ENCODE measurements at regions not wholly inside any gene's neighbourhood (a gene's known extent, or its start where the extent isn't known, plus 50 kb on each side); places are given as distances from the start of the nearest gene placed in this dataset.

DNA sequence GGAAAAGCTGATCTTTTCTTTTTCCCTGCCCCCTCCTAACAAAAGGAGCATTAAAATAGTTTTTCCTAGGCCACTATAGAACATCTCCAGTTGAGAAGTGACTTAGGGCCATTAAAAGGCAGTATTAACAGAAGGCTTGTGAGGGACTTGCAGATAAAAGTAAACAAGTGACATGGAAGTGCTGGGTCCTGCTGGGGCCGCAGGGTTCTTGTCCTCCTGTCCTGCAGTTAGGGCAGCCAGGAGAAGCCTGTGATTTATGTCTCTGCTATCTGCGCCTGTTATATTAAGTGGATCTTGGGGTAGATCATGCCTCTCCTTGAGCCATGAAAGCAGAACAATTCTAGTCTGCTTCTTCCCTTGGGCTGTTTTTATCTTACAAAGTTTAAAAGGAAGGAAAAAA is 271.4 kb upstream of the C11orf87 start:
- POLR2A ChIA-PET, result no interaction called here
- peaks cover 0 to 15% (median 0%) of the 10 kb centered on the region in 5 donors for H3K27me3 Mint-ChIP-seq
- no peaks in the 10 kb centered on the region for H3K4me1 Mint-ChIP-seq
- no peaks in the 10 kb centered on the region for H3K36me3 Mint-ChIP-seq
- DNase-seq (no peak), ATAC-seq (no peak)
- no peak overlapping the region for H3K27ac Mint-ChIP-seq
- peaks cover 0 to 7% (median 0%) of the 10 kb centered on the region in 9 donors for H3K9me3 Mint-ChIP-seq
- H3K4me3 Mint-ChIP-seq, result no peak overlapping the region

- no peak for DNase-seq
- ATAC-seq, result no peak
- Mint-ChIP-seq H3K4me1 (no peaks in the 10 kb centered on the region), H3K27me3 (peaks cover 0 to 8% (median 0%) of the 10 kb centered on the region in 5 donors), H3K4me3 (no peak overlapping the region), H3K36me3 (no peaks in the 10 kb centered on the region), H3K27ac (no peak overlapping the region), H3K9me3 (peaks cover 0 to 20% (median 8%) of the 10 kb centered on the region in 9 donors)
- POLR2A ChIA-PET, result no interaction called here
Measured at GRCh38 chr11:109153836-109154235, 268.2 kb upstream of the C11orf87 start.

DNA sequence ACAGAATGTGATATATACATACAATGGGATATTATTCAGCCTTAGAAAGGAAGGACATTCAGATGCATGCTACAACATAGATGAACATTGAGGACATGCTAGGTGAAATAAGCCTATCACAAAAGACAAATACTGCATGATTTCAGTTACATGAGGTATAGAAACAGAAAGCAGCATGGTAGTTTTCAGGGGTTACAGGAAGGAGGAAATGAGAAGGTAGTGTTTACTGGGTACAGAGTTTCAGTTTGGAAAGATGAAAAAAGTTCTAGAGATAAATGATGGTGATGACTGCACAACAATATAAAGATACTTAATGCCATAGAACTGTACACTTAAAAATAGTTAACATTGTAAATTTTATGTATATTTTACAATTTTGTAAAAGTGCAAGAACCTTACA is 266.7 kb upstream of the C11orf87 start:
- Mint-ChIP-seq H3K27me3 (peaks cover 0 to 8% (median 0%) of the 10 kb centered on the region in 5 donors), H3K9me3 (peaks cover 0 to 23% (median 11%) of the 10 kb centered on the region in 9 donors), H3K36me3 (no peaks in the 10 kb centered on the region), H3K27ac (no peak overlapping the region), H3K4me1 (no peaks in the 10 kb centered on the region), H3K4me3 (no peak overlapping the region)
- POLR2A ChIA-PET, result no interaction called here
- DNase-seq (no peak), ATAC-seq (no peak)

DNA sequence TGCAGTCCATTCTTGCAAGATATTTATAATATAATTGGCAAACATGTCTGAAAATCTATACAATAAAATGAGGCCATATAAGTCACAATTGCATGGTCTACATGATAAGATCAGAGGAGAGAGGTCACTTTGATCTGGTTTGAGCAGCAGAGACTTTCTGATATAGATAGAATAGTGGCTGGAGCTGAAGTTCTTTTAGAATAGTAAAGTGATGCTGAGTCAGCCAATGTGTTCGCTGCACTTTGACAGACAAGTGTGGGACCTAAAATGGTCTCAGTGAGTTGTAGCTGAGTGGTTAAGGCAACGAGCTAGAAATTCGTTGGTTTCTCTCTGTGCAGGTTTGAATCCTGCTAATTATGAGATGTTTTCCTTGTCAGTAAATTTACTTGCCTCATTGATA is 257.0 kb upstream of the C11orf87 start:
- POLR2A ChIA-PET, result no interaction called here
- Mint-ChIP-seq H3K36me3 (no peaks in the 10 kb centered on the region), H3K4me1 (no peaks in the 10 kb centered on the region), H3K27me3 (peaks cover 0 to 10% (median 0%) of the 10 kb centered on the region in 5 donors), H3K9me3 (peaks cover 0 to 13% (median 3%) of the 10 kb centered on the region in 9 donors), H3K4me3 (no peak overlapping the region), H3K27ac (no peak overlapping the region)
- no peak for DNase-seq
- ATAC-seq, result no peak

- Mint-ChIP-seq H3K27ac (no peak overlapping the region), H3K4me1 (no peaks in the 10 kb centered on the region), H3K27me3 (peaks cover 0 to 7% (median 0%) of the 10 kb centered on the region in 5 donors), H3K9me3 (no peaks in the 10 kb centered on the region), H3K4me3 (no peak overlapping the region), H3K36me3 (no peaks in the 10 kb centered on the region)
- no peak for ATAC-seq
- no peak for DNase-seq
- POLR2A ChIA-PET, result no interaction called here
Measured at GRCh38 chr11:109166441-109166840, 255.5 kb upstream of the C11orf87 start.

GRCh38 chr11:109173504-109173903 is 248.5 kb upstream of the C11orf87 start:
- DNase-seq (no peak), ATAC-seq (no peak)
- no peak overlapping the region for H3K27ac Mint-ChIP-seq
- no peaks in the 10 kb centered on the region for H3K36me3 Mint-ChIP-seq
- no peaks in the 10 kb centered on the region for H3K4me1 Mint-ChIP-seq
- POLR2A ChIA-PET, result no interaction called here
- H3K9me3 Mint-ChIP-seq, result peaks cover 0 to 7% (median 0%) of the 10 kb centered on the region in 9 donors
- no peak overlapping the region for H3K4me3 Mint-ChIP-seq
- H3K27me3 Mint-ChIP-seq, result peaks cover 0 to 18% (median 0%) of the 10 kb centered on the region in 5 donors

DNA sequence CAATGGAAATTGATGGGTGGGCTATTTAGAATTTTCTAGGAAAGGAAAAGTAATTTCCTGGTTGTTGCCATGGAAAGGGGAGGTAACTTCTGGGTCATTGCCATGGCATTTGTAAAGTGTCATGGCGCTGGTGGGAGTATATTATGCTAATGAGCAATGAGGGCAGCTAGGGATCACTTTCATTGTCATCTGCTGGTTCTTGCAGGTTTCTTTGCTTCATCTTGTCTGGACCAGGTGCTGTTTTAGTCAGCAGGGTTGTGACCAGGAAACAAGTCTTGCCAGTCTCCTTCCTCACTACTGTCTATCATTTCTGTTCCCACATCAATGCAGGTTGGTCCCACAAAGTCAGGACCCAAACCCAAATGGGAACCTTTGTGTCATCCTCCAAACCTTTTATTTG is 237.6 kb upstream of the C11orf87 start:
- H3K27me3 Mint-ChIP-seq, result peaks cover 0 to 1% (median 0%) of the 10 kb centered on the region in 5 donors
- DNase-seq (no peak), ATAC-seq (no peak)
- POLR2A ChIA-PET, result no interaction called here
- H3K36me3 Mint-ChIP-seq, result peaks cover 0 to 2% (median 0%) of the 10 kb centered on the region in 3 donors
- H3K4me1 Mint-ChIP-seq, result no peaks in the 10 kb centered on the region
- no peak overlapping the region for H3K27ac Mint-ChIP-seq
- H3K9me3 Mint-ChIP-seq, result peaks cover 0 to 21% (median 10%) of the 10 kb centered on the region in 9 donors
- H3K4me3 Mint-ChIP-seq, result no peak overlapping the region

DNA sequence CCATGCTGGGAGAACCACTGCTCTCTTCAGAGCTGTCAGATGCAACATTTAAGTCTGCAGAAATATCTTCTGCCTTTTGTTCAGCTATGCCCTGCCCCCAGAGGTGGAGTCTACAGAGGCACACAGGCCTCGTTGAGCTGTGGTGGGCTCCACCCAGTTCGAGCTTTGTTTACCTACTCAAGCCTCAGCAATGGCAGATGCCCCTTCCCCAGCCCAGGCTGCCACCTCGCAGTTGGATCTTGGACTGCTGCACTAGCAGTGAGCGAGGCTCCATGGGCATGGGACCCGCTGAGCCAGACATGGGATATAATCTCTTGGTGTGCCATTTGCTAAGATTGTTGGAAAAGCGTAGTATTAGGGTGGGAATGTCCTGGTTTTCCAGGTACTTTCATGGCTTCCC is 229.1 kb upstream of the C11orf87 start:
- peaks cover 0 to 15% (median 2%) of the 10 kb centered on the region in 3 donors for H3K36me3 Mint-ChIP-seq
- no peak overlapping the region for H3K4me3 Mint-ChIP-seq
- peaks cover 0 to 6% (median 0%) of the 10 kb centered on the region in 5 donors for H3K27me3 Mint-ChIP-seq
- POLR2A ChIA-PET, result no interaction called here
- ATAC-seq (no peak), DNase-seq (no peak)
- H3K4me1 Mint-ChIP-seq, result no peaks in the 10 kb centered on the region
- no peak overlapping the region for H3K27ac Mint-ChIP-seq
- H3K9me3 Mint-ChIP-seq, result peaks cover under 1 to 38% (median 15%) of the 10 kb centered on the region in 9 donors

DNA sequence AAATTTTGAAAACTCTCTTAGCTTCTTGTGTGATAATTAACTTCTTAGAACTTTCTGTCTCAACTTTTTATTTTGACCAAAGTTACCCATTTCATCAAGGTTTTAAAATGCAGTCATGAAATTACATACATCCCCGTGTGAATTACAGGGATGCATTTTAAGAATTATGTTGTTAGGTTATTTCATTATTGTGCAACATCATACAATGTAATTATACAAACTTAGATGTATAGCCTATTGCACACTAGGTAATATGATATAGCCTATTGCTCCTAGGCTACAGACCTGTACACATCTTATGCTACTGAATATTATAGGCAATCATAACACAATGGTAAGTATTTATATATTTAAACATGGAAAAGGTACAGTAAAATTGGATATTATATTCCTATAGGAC is 228.1 kb upstream of the C11orf87 start:
- peaks cover 0 to 15% (median 0%) of the 10 kb centered on the region in 3 donors for H3K36me3 Mint-ChIP-seq
- H3K9me3 Mint-ChIP-seq, result peaks cover 0 to 28% (median 15%) of the 10 kb centered on the region in 9 donors
- H3K27ac Mint-ChIP-seq, result no peak overlapping the region
- H3K27me3 Mint-ChIP-seq, result peaks cover 0 to 8% (median 0%) of the 10 kb centered on the region in 5 donors
- H3K4me3 Mint-ChIP-seq, result no peak overlapping the region
- ATAC-seq (no peak), DNase-seq (no peak)
- no peaks in the 10 kb centered on the region for H3K4me1 Mint-ChIP-seq
- POLR2A ChIA-PET, result no interaction called here

- no peak overlapping the region for H3K27ac Mint-ChIP-seq
- H3K4me1 Mint-ChIP-seq, result no peaks in the 10 kb centered on the region
- ATAC-seq, result no peak
- H3K36me3 Mint-ChIP-seq, result peaks cover 0 to 7% (median 0%) of the 10 kb centered on the region in 3 donors
- no peak for DNase-seq
- H3K9me3 Mint-ChIP-seq, result peaks cover 0 to 19% (median 10%) of the 10 kb centered on the region in 9 donors
- no peak overlapping the region for H3K4me3 Mint-ChIP-seq
- H3K27me3 Mint-ChIP-seq, result peaks cover 0 to 18% (median 1%) of the 10 kb centered on the region in 5 donors
- POLR2A ChIA-PET, result no interaction called here
Measured at GRCh38 chr11:109196016-109196415, 226.0 kb upstream of the C11orf87 start.

GRCh38 chr11:109197656-109198055 is 224.3 kb upstream of the C11orf87 start:
- Mint-ChIP-seq H3K36me3 (no peaks in the 10 kb centered on the region), H3K27me3 (peaks cover 0 to 18% (median 1%) of the 10 kb centered on the region in 5 donors), H3K27ac (no peak overlapping the region), H3K4me1 (no peaks in the 10 kb centered on the region), H3K4me3 (no peak overlapping the region), H3K9me3 (peaks cover 0 to 9% (median 1%) of the 10 kb centered on the region in 9 donors)
- no peak for ATAC-seq
- POLR2A ChIA-PET, result no interaction called here
- no peak for DNase-seq

DNA sequence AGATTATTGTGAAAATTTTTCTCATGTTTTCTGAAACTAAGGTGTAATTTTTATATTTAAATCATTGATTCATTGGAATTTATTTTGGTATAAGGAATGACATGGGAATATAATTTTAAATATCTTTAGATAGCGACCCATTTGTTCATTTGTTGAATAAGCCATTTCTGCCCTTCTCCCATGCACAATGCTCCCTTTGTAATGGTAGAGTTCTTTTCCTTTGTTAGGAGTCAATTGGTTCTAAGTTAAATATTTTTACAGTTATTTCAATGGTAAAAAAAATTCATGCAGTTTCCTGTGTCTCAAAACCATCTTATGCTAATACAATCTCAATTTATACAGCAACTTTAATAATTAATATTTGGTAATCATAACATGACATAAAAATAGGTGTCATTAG is 218.8 kb upstream of the C11orf87 start:
- POLR2A ChIA-PET, result no interaction called here
- DNase-seq, result no peak
- Mint-ChIP-seq H3K4me1 (no peaks in the 10 kb centered on the region), H3K27me3 (peaks cover 0 to 12% (median 3%) of the 10 kb centered on the region in 5 donors), H3K36me3 (no peaks in the 10 kb centered on the region), H3K27ac (no peak overlapping the region), H3K9me3 (peaks cover 0 to 14% (median 4%) of the 10 kb centered on the region in 9 donors), H3K4me3 (no peak overlapping the region)
- no peak for ATAC-seq

- ATAC-seq, result no peak
- Mint-ChIP-seq H3K9me3 (peaks cover 0 to 17% (median 4%) of the 10 kb centered on the region in 9 donors), H3K4me1 (no peaks in the 10 kb centered on the region), H3K36me3 (no peaks in the 10 kb centered on the region), H3K27me3 (peaks cover 0 to 9% (median 2%) of the 10 kb centered on the region in 5 donors), H3K4me3 (no peak overlapping the region), H3K27ac (no peak overlapping the region)
- no peak for DNase-seq
- POLR2A ChIA-PET, result no interaction called here
Measured at GRCh38 chr11:109205312-109205711, 216.7 kb upstream of the C11orf87 start.

GRCh38 chr11:109208121-109208520 is 213.9 kb upstream of the C11orf87 start:
- DNase-seq (no peak), ATAC-seq (no peak)
- H3K27me3 Mint-ChIP-seq, result peaks cover 0 to 2% (median 0%) of the 10 kb centered on the region in 5 donors
- no peak overlapping the region for H3K27ac Mint-ChIP-seq
- POLR2A ChIA-PET, result no interaction called here
- no peak overlapping the region for H3K4me3 Mint-ChIP-seq
- no peaks in the 10 kb centered on the region for H3K4me1 Mint-ChIP-seq
- no peaks in the 10 kb centered on the region for H3K36me3 Mint-ChIP-seq
- peaks cover 0 to 23% (median 10%) of the 10 kb centered on the region in 9 donors for H3K9me3 Mint-ChIP-seq
